ENCODE measurements at regions not wholly inside any gene's neighbourhood (a gene's known extent, or its start where the extent isn't known, plus 50 kb on each side); places are given as distances from the start of the nearest gene placed in this dataset.

DNA sequence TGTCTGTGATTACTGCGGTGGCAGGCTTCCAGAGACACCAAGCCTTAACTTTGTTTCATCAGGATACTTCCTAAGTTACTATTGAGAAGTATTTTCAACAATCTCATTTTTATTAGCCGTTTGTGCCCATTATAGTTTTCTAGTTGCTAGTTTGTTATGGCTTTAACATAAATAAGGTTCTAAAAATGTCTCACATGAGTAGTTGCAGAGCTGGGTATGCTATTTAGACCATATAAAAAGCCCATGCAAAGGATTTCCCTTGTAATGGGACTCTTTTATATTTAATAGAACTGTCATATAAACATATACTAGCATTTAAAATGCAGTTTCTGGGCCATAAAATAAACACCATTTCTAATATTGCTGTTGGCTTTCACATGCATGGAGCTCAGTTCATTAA lies 205.3 kb upstream of the TCF21 start:
- H4K91ac ChIP-seq (ENCODE audit: insufficient read depth, low read depth, low read length) = no peak overlapping the region
- in situ Hi-C loops (cut with MboI; ENCODE audit: low sequenced_read_pairs) = no loop called here
- dilution Hi-C loops (cut with HindIII; ENCODE audit: low sequenced_read_pairs, unreplicated experiment) = no loop called here
- CTCF ChIA-PET = no interaction called here
- ATAC-seq (ENCODE audit: low read depth) (no peak), DNase-seq (no peak)
- H3K9me3 ChIP-seq (ENCODE audit: control insufficient read depth, insufficient read depth, low read length) = no peaks in the 10 kb centered on the region
- no peak overlapping the region for H3K18ac ChIP-seq (ENCODE audit: low read depth, low read length)
- peaks cover 3% of the 10 kb centered on the region; the same call in 1 of the 2 replicates for H3K9me1 ChIP-seq (ENCODE audit: insufficient read depth, low read length)
- no peak overlapping the region for H4K5ac ChIP-seq (ENCODE audit: low read depth, low read length)
- POLR2A ChIA-PET (ENCODE audit: unreplicated experiment) = no interaction called here
- H2BK15ac ChIP-seq (ENCODE audit: low read depth, low read length) = no peak overlapping the region
- no peak overlapping the region for H3K23ac ChIP-seq (ENCODE audit: low read depth, low read length)
- H4K8ac ChIP-seq (ENCODE audit: low read depth in 2 of 2, low read length in 2 of 2) = no peak overlapping the region
- WGBS, 2 experiments (ENCODE audit: extremely low coverage in 2 of 2, insufficient read length in 1 of 2) = no CpG with 5 or more reads among the region's 2 CpGs
- no peak overlapping the region for H2BK120ac ChIP-seq (ENCODE audit: low read depth, low read length)
- H3K4ac ChIP-seq (ENCODE audit: low read depth, low read length) = no peak overlapping the region
- H2AK5ac ChIP-seq (ENCODE audit: low read depth, low read length) = no peak overlapping the region
- no peaks in the 10 kb centered on the region for H3K36me3 ChIP-seq (ENCODE audit: control insufficient read depth, insufficient read depth, low read length)
- peaks cover 10% of the 10 kb centered on the region; the same call in 1 of the 2 replicates for H3K4me1 ChIP-seq (ENCODE audit: control insufficient read depth, insufficient read depth, low read length)
- H4K20me1 ChIP-seq (ENCODE audit: insufficient read depth, low read length) = no peaks in the 10 kb centered on the region
- intact Hi-C loops (cut with micrococcal nuclease) = no loop called here
- no peak overlapping the region for H3K4me2 ChIP-seq (ENCODE audit: low read depth, low read length)
- no peak overlapping the region for H3K4me3 ChIP-seq (ENCODE audit: insufficient read depth, low read depth, low read length)
- H3K27me3 ChIP-seq (ENCODE audit: control insufficient read depth, insufficient read depth, low read length) = no peaks in the 10 kb centered on the region
- no peak overlapping the region for H2BK20ac ChIP-seq (ENCODE audit: low read depth, low read length)
- no peak overlapping the region for H3K9ac ChIP-seq (ENCODE audit: low read depth, low read length)
- H3K56ac ChIP-seq (ENCODE audit: extremely low read depth, insufficient read depth, low read length) = no peak overlapping the region
- no peak overlapping the region for H2AK9ac ChIP-seq (replicated peaks; ENCODE audit: low read depth, low read length, poor library complexity)
- H3K79me1 ChIP-seq (ENCODE audit: low read depth in 1 of 2, low read length in 2 of 2) = no peaks in the 10 kb centered on the region
- H3K14ac ChIP-seq (replicated peaks; ENCODE audit: low read depth, low read length) = no peak overlapping the region
- H3K27ac ChIP-seq (ENCODE audit: insufficient read depth, low read length) = no peak overlapping the region
- no peak overlapping the region for H2BK5ac ChIP-seq (ENCODE audit: low read depth, low read length, poor library complexity, severe bottlenecking)
- BruUV-seq (replicated peaks) = no TSS peak
- no peak overlapping the region for H2AFZ ChIP-seq (replicated peaks; ENCODE audit: low read length, poor library complexity)
- TF ChIP-seq NFE2L2 (IDR thresholded peaks at IDR 0.05; ENCODE audit: low read depth, low read length) (no peak), POLR2A (IDR thresholded peaks at IDR 0.05; ENCODE audit: low read depth, low read length) (no peak), BHLHE40 (IDR thresholded peaks at IDR 0.05; ENCODE audit: low read depth, low read length) (no peak), MAZ (IDR thresholded peaks at IDR 0.05; ENCODE audit: borderline replicate concordance, low read depth, low read length) (no peak), RFX5 (IDR thresholded peaks at IDR 0.05; ENCODE audit: low read depth, low read length) (no peak), CHD1 (IDR thresholded peaks at IDR 0.05; ENCODE audit: low read depth, low read length) (no peak), RAD21 (IDR thresholded peaks at IDR 0.05; ENCODE audit: low read length) (no peak), FOS (IDR thresholded peaks at IDR 0.05; ENCODE audit: low read depth, low read length) (no peak), MXI1 (IDR thresholded peaks at IDR 0.05; ENCODE audit: borderline replicate concordance, low read depth, low read length) (no peak), CEBPB (IDR thresholded peaks at IDR 0.05; ENCODE audit: low read depth, low read length) (no peak), SMC3 (IDR thresholded peaks at IDR 0.05; ENCODE audit: low read depth, low read length) (no peak), MAFK (IDR thresholded peaks at IDR 0.05; ENCODE audit: low read depth, low read length) (no peak), RCOR1 (IDR thresholded peaks at IDR 0.05; ENCODE audit: insufficient replicate concordance, low read length) (no peak)
- TF ChIP-seq, protein P1, sequence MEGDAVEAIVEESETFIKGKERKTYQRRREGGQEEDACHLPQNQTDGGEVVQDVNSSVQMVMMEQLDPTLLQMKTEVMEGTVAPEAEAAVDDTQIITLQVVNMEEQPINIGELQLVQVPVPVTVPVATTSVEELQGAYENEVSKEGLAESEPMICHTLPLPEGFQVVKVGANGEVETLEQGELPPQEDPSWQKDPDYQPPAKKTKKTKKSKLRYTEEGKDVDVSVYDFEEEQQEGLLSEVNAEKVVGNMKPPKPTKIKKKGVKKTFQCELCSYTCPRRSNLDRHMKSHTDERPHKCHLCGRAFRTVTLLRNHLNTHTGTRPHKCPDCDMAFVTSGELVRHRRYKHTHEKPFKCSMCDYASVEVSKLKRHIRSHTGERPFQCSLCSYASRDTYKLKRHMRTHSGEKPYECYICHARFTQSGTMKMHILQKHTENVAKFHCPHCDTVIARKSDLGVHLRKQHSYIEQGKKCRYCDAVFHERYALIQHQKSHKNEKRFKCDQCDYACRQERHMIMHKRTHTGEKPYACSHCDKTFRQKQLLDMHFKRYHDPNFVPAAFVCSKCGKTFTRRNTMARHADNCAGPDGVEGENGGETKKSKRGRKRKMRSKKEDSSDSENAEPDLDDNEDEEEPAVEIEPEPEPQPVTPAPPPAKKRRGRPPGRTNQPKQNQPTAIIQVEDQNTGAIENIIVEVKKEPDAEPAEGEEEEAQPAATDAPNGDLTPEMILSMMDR (conservative IDR thresholded peaks at IDR 0.05; ENCODE audit: low read depth, low read length) = no peak
- TF ChIP-seq, protein P2, sequence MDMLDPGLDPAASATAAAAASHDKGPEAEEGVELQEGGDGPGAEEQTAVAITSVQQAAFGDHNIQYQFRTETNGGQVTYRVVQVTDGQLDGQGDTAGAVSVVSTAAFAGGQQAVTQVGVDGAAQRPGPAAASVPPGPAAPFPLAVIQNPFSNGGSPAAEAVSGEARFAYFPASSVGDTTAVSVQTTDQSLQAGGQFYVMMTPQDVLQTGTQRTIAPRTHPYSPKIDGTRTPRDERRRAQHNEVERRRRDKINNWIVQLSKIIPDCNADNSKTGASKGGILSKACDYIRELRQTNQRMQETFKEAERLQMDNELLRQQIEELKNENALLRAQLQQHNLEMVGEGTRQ (IDR thresholded peaks at IDR 0.05; ENCODE audit: low read depth, low read length) = no peak
- TF ChIP-seq, protein P3, sequence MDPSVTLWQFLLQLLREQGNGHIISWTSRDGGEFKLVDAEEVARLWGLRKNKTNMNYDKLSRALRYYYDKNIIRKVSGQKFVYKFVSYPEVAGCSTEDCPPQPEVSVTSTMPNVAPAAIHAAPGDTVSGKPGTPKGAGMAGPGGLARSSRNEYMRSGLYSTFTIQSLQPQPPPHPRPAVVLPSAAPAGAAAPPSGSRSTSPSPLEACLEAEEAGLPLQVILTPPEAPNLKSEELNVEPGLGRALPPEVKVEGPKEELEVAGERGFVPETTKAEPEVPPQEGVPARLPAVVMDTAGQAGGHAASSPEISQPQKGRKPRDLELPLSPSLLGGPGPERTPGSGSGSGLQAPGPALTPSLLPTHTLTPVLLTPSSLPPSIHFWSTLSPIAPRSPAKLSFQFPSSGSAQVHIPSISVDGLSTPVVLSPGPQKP (IDR thresholded peaks at IDR 0.05; ENCODE audit: borderline replicate concordance, low read depth, low read length) = no peak

Measured in IMR-90 (cell line).